ENCODE measurements at regions not wholly inside any gene's neighbourhood (a gene's known extent, or its start where the extent isn't known, plus 50 kb on each side); places are given as distances from the start of the nearest gene placed in this dataset.
"Not testable (repeated sequence)": the region's sequence is repeated elsewhere in the genome, so short reads cannot be mapped to it uniquely, and the experiment has no call there.

GRCh38 chr2:223319601-223320000, 267.6 kb downstream of the KCNE4 start:
- POLR2A ChIA-PET (ENCODE audit: low non-redundant PET), result no interaction called here
- H3K27ac ChIP-seq, result no peak overlapping the region
- no peak for DNase-seq (ENCODE audit: low spot score)
- CTCF ChIA-PET, result interaction anchor here (0.6 to 0.7 kb wide), 3 partner anchors 32 to 1373 kb away, joined by 3 read pairs; no protein-coding TSS in a partner anchor
- TF ChIP-seq CTCF (conservative IDR thresholded peaks at IDR 0.05; ENCODE audit: low read depth), result no peak

- no peak overlapping the region for H3K27ac ChIP-seq
- POLR2A ChIA-PET (ENCODE audit: low non-redundant PET), result no interaction called here
- DNase-seq (ENCODE audit: low spot score), result no peak
- CTCF ChIA-PET, result no interaction called here
- TF ChIP-seq CTCF (conservative IDR thresholded peaks at IDR 0.05; ENCODE audit: low read depth), result no peak
Measured at GRCh38 chr2:223324402-223324801, 272.4 kb downstream of the KCNE4 start.

GRCh38 chr2:223328578-223328977, 273.6 kb downstream of the SCG2 start:
- CTCF ChIA-PET, result no interaction called here

GRCh38 chr2:223330747-223331146, 271.4 kb downstream of the SCG2 start:
- H3K27ac ChIP-seq; CTCF ChIA-PET; DNase-seq (ENCODE audit: low spot score); POLR2A ChIA-PET (ENCODE audit: low non-redundant PET): not testable (repeated sequence)

More at GRCh38 chr2:223328578-223328977, 273.6 kb downstream of the SCG2 start:
- POLR2A ChIA-PET (ENCODE audit: low non-redundant PET), result no interaction called here
- no peak for TF ChIP-seq CTCF (conservative IDR thresholded peaks at IDR 0.05; ENCODE audit: low read depth)
- H3K27ac ChIP-seq, result no peak overlapping the region
- DNase-seq (ENCODE audit: low spot score), result no peak

GRCh38 chr2:223338016-223338415, 264.1 kb downstream of the SCG2 start:
- POLR2A ChIA-PET (ENCODE audit: low non-redundant PET), result no interaction called here
- DNase-seq (ENCODE audit: low spot score), result no peak
- H3K27ac ChIP-seq, result no peak overlapping the region
- CTCF ChIA-PET, result no interaction called here
- no peak for TF ChIP-seq CTCF (conservative IDR thresholded peaks at IDR 0.05; ENCODE audit: low read depth)

- POLR2A ChIA-PET (ENCODE audit: low non-redundant PET), result no interaction called here
- no peak for TF ChIP-seq CTCF (conservative IDR thresholded peaks at IDR 0.05; ENCODE audit: low read depth)
- CTCF ChIA-PET, result no interaction called here
- H3K27ac ChIP-seq, result no peak overlapping the region
- no peak for DNase-seq (ENCODE audit: low spot score)
Measured at GRCh38 chr2:223357076-223357475, 245.1 kb downstream of the SCG2 start.

GRCh38 chr2:223363085-223363484, 239.1 kb downstream of the SCG2 start:
- ChIA-PET POLR2A (ENCODE audit: low non-redundant PET) (no interaction called here), CTCF (no interaction called here)
- H3K27ac ChIP-seq, result no peak overlapping the region
- no peak for DNase-seq (ENCODE audit: low spot score)
- no peak for TF ChIP-seq CTCF (conservative IDR thresholded peaks at IDR 0.05; ENCODE audit: low read depth)

Measured in RWPE1 (cell line).